CD4-positive, alpha-beta T cell treated with Interferon alpha-2 for 1 hour (primary cell): ENCODE measurements at regions not wholly inside any gene's neighbourhood (a gene's known extent, or its start where the extent isn't known, plus 50 kb on each side); places are given as distances from the start of the nearest gene placed in this dataset.
"Not testable (repeated sequence)": the region's sequence is repeated elsewhere in the genome, so short reads cannot be mapped to it uniquely, and the experiment has no call there.

Experiments used
- DNase-seq, 2 donors: peaks; one replicate each; pipeline ENCODE4 v3.0.0-alpha.2; 2020 to 2022

DNA sequence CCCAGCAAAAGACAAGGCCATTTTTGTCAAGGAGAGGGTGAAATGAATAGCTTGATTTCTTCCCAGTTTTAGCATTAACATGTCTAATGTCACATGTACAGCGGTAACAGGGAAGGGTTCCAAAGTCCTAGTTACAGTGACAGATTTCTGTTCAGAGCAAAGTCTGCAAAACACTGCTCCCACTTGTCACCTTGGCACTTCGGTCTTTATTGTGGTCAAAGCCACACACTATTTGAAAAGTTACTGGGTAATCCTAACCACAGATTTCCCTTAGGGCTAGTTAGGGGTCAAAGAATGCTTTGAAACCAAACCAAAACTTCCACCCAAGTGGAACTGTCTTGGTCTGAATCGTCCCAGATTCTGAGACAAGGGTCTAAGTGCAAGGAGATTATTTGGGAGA is 455.6 kb downstream of the HS3ST3B1 start:
- no peak for DNase-seq

DNA sequence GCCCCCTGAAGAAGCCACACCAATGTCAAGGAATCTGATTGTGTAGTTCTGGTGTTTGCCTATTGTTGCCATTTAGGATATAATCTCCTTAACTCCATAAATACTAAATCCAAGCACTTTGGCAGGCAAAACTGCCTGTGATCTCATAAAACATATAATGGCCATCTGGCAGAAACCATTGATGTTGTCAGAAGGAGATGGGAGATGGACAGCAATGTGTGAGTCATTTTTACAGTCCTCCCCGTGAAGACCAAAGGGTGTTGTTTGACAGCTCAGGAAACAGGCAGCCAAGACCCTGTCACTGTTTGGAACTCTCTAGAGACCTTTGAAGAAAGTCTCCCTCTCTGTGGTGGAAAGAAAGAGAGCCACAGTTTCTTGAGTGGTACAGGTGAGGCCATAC is 454.1 kb downstream of the HS3ST3B1 start:
- no peak for DNase-seq

DNA sequence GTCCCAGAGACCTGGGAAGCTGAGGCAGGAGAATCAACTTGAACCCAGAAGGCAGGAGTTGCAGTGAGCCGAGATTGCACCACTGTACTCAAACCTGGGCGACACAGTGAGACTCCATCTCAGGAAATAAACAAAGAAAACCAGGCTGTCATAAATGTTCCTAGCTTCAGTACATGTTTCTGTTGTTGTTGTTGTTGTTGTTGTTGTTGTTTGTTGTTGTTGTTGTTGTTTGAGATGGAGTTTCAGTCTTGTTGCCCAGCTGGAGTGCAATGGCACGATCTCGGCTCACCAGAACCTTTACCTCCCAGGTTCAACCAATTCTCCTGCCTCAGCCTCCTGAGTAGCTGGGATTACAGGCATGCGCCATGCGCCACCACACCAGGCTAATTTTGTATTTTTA is 452.5 kb downstream of the HS3ST3B1 start:
- DNase-seq: no peak

- DNase-seq: no peak
These were observed 451.1 kb downstream of the HS3ST3B1 start for GRCh38 chr17:14752011-14752410.

DNA sequence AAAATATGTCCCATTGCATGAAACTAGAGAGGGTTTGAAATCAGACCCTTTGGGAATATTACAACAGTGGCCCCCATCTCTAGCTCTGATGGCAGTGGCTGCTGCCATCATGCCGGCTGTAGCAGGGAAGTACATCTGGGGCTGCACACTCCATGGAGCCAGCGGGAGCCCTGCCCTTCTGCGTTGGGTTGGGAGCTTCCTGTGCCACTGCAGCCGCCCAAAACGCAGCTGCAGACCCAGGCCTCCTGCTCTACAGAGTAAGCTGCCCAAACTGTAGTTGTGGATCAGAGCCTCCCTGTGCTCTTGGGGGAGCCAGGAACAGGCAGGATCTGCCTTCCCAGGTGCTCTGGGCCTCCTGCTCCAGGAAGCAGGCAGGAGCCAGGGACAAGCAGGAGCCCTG is 450.0 kb downstream of the HS3ST3B1 start:
- no peak for DNase-seq

GRCh38 chr17:14749269-14749668 is 448.4 kb downstream of the HS3ST3B1 start:
- no peak for DNase-seq

GRCh38 chr17:14748036-14748710 is 447.3 kb downstream of the HS3ST3B1 start:
- DNase-seq: no peak

DNA sequence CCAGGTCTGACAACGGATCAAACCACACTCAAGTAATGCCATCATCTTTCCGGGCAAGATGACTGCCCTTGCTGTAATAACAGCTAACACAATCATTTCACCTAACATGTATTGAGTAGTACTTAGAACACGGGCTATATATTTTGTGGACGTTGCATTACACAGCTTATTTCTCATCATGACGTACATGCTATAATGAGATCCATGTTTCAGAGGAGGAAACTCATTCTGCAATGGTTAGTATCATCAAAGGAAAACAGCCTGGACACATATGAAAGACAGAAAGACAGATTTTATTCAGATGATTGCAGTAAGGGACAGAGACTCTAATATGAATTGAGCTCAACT is 446.7 kb downstream of the HS3ST3B1 start:
- no peak for DNase-seq

- no peak for DNase-seq
These were observed 446.1 kb downstream of the HS3ST3B1 start for GRCh38 chr17:14746822-14747602.

- DNase-seq: no peak
These were observed 444.7 kb downstream of the HS3ST3B1 start for GRCh38 chr17:14745541-14745940.

- no peak for DNase-seq
These were observed 444.0 kb downstream of the HS3ST3B1 start for GRCh38 chr17:14744761-14745473.

DNA sequence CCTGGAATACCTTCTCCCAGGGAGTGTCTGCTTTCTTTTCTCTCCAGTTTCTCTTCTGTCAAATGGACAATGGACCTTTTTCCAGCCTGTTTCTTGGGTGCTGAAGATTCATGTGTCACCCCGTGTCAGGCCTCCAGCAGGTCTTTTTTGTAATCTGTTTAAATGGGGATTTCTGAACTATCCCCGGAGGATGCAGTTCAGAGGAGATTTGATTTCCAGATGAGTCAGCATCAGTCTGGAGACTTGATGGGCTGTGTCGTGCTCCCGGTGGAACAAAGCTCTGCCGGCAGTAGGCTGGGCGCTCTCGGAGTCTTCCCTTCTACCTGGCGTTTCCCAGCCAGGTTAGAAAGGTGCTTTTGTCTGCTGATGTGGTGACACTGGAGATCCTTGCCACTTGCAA is 440.6 kb downstream of the HS3ST3B1 start:
- no peak for DNase-seq

DNA sequence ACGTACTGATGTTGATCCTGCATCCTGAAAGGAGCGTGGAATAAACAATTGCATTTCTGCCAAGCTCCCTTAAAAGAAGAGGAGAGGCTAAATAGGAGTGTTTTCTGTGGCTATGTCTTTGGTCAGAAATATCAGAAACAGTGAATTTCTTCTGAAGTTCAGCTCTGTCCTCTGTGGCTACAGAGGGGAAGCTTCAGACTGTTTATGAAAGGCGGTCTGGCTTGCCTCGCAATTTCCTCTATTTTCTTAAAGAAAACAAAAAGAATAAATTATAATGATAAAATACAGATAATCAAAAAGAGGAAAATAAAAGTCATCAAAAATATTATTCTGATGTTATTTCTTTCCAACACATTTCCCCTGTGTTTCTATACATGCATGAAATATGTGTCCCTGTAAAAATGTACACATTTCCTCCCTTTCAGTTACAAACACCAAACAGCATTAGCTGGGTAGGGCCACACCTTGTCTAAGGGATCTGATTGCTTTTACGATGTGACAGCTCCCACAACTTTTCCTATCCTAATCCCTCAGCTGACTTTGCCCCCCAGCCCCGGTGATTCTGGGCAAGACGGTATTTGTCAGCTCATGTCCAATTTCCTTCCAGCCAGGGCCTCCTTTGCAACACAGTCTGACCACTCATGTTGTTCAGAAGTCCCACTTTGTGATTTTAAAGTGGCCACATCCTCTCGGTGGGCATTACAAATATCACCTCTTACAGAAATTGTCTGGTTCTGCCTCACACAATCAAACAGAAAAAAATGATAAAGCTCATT is 439.0 kb downstream of the HS3ST3B1 start:
- DNase-seq: no peak

- no peak for DNase-seq
These were observed 437.7 kb downstream of the HS3ST3B1 start for GRCh38 chr17:14738652-14738988.

DNA sequence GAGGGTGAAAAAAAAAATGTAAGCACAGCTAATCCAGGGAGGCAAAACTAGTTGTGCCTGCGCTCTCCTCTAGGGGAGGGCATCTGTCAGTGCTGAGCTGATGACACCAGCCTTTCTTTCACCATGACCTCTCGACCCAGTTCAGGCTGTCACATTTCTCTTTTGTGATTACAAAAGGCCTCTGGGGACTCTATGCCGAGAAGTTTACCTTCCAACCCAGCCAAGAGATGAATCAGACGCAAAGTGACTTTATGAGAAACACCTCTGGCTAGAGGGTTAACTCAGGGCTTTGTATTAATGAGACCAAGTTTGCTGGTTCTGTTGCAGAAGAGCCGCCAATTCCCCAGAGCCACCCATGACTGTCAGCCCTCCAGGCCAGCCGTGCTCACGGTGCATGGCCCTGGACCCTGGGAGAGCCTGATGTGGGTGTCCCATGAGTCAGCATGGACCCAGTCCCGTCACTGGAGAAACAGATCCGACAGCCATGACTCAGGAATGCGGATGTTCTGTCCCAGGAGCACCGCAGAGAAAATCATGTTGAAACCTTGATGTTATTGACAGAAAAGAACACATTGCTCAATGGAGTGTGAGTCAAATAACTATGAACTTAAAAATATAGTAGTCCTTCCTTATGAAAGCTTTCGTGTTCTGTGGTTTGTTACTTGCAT is 437.2 kb downstream of the HS3ST3B1 start:
- DNase-seq: peak in 1 of 2 donors; percentile 65

- no peak for DNase-seq
These were observed 435.8 kb downstream of the HS3ST3B1 start for GRCh38 chr17:14736631-14737030.

GRCh38 chr17:14733376-14733775 is 432.5 kb downstream of the HS3ST3B1 start:
- no peak for DNase-seq

- DNase-seq: no peak
These were observed 431.3 kb downstream of the HS3ST3B1 start for GRCh38 chr17:14732211-14732610.

DNA sequence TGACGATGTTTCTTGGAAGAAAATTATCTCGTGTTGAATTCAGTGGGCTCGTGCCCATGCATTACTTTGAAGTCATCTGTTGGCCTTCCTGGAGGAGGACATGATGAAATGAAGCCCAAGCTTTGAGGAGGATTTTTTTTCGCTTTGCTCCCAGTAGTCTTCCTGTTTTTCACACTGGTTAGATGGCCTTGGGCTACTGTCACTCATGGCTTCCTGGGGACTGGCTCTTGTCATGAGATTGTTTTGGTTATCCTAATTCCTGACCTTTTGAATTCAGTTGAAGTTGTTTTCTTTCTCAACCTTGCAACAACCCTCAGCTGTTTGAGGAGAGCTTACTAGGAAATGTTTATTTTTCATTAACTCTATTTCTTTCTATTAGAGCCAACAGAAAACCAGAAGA is 430.7 kb downstream of the HS3ST3B1 start:
- DNase-seq: no peak

GRCh38 chr17:14730821-14731220 is 429.9 kb downstream of the HS3ST3B1 start:
- no peak for DNase-seq

GRCh38 chr17:14725729-14726128 is 424.8 kb downstream of the HS3ST3B1 start:
- DNase-seq: no peak

GRCh38 chr17:14724770-14725169 is 423.9 kb downstream of the HS3ST3B1 start:
- DNase-seq: no peak

DNA sequence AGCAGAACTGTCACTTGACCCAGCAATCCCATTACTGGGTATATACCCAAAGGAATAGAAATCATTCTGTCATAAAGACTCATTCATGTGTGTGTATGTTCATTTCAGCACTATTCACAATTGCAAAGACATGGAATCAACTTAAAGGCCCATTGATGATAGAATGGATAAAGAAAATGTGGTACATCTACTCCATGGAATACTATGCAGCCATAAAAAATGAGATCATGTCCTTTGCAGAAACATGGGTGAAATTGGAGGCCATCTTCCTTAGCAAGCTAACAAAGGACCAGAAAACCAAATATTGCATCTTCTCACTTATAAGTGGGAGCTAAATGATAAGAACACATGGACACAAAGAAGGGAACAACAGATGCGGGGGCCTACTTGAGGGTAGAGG is 422.5 kb downstream of the HS3ST3B1 start:
- not testable (repeated sequence) for DNase-seq
